ENCODE measurements at regions not wholly inside any gene's neighbourhood (a gene's known extent, or its start where the extent isn't known, plus 50 kb on each side); places are given as distances from the start of the nearest gene placed in this dataset.

GRCh38 chr12:33721561-33721960 is 281.9 kb upstream of the SYT10 start:
- WGBS (ENCODE audit: insufficient coverage, low coverage, low lambda C conversion rate, missing lambda C conversion rate) = 45% methylated on average over 2 of the region's 2 CpGs
- Histone ChIP-seq H3K36me3 (no peaks in the 10 kb centered on the region), H3K4me3 (no peak overlapping the region), H3K27ac (no peak overlapping the region), H3K4me1 (no peaks in the 10 kb centered on the region), H3K27me3 (no peaks in the 10 kb centered on the region), H3K9me3 (no peaks in the 10 kb centered on the region)
- TF ChIP-seq POLR2A (IDR thresholded peaks at IDR 0.05) (no peak), CTCF (IDR thresholded peaks at IDR 0.05) (no peak)
- intact Hi-C loops (cut with DNase I) = no loop called here
- no peak for DNase-seq
- ATAC-seq = no peak

- Histone ChIP-seq H3K27ac (no peak overlapping the region), H3K4me1 (no peaks in the 10 kb centered on the region), H3K36me3 (no peaks in the 10 kb centered on the region), H3K27me3 (no peaks in the 10 kb centered on the region), H3K4me3 (no peak overlapping the region), H3K9me3 (no peaks in the 10 kb centered on the region)
- 43% methylated on average over 4 of the region's 4 CpGs for WGBS (ENCODE audit: insufficient coverage, low coverage, low lambda C conversion rate, missing lambda C conversion rate)
- intact Hi-C loops (cut with DNase I) = no loop called here
- ATAC-seq (no peak), DNase-seq (no peak)
- TF ChIP-seq POLR2A (IDR thresholded peaks at IDR 0.05) = no peak
- TF ChIP-seq CTCF (IDR thresholded peaks at IDR 0.05) = no peak
Measured at GRCh38 chr12:33724867-33725266, 285.2 kb upstream of the SYT10 start.

GRCh38 chr12:33734871-33735270 is 287.4 kb upstream of the ALG10 start:
- 49% methylated on average over 2 of the region's 2 CpGs for WGBS (ENCODE audit: insufficient coverage, low coverage, low lambda C conversion rate, missing lambda C conversion rate)
- intact Hi-C loops (cut with DNase I) = no loop called here
- Histone ChIP-seq H3K9me3 (no peaks in the 10 kb centered on the region), H3K4me1 (no peaks in the 10 kb centered on the region), H3K4me3 (no peak overlapping the region), H3K27me3 (no peaks in the 10 kb centered on the region), H3K27ac (no peak overlapping the region), H3K36me3 (no peaks in the 10 kb centered on the region)
- DNase-seq (no peak), ATAC-seq (no peak)
- TF ChIP-seq CTCF (IDR thresholded peaks at IDR 0.05) (no peak), POLR2A (IDR thresholded peaks at IDR 0.05) (no peak)

- Histone ChIP-seq H3K27ac (no peak overlapping the region), H3K9me3 (no peaks in the 10 kb centered on the region), H3K36me3 (no peaks in the 10 kb centered on the region), H3K27me3 (no peaks in the 10 kb centered on the region), H3K4me1 (no peaks in the 10 kb centered on the region), H3K4me3 (no peak overlapping the region)
- TF ChIP-seq CTCF (IDR thresholded peaks at IDR 0.05) (no peak), POLR2A (IDR thresholded peaks at IDR 0.05) (no peak)
- WGBS (ENCODE audit: insufficient coverage, low coverage, low lambda C conversion rate, missing lambda C conversion rate) = no CpG with 5 or more reads among the region's 1 CpG
- intact Hi-C loops (cut with DNase I) = no loop called here
- ATAC-seq (no peak), DNase-seq (no peak)
Measured at GRCh38 chr12:33752854-33753253, 269.4 kb upstream of the ALG10 start.

GRCh38 chr12:33757701-33758100 is 264.6 kb upstream of the ALG10 start:
- Histone ChIP-seq H3K27ac (no peak overlapping the region), H3K36me3 (no peaks in the 10 kb centered on the region), H3K9me3 (no peaks in the 10 kb centered on the region), H3K4me3 (no peak overlapping the region), H3K4me1 (no peaks in the 10 kb centered on the region), H3K27me3 (no peaks in the 10 kb centered on the region)
- DNase-seq (no peak), ATAC-seq (no peak)
- intact Hi-C loops (cut with DNase I) = no loop called here
- 52% methylated on average over 3 of the region's 3 CpGs for WGBS (ENCODE audit: insufficient coverage, low coverage, low lambda C conversion rate, missing lambda C conversion rate)
- TF ChIP-seq POLR2A (IDR thresholded peaks at IDR 0.05) (no peak), CTCF (IDR thresholded peaks at IDR 0.05) (no peak)
